K562 (cell line): ENCODE measurements at regions not wholly inside any gene's neighbourhood (a gene's known extent, or its start where the extent isn't known, plus 50 kb on each side); places are given as distances from the start of the nearest gene placed in this dataset.

ENCODE experiments used
- GATA2 ChIP-seq: sonication (generic); formaldehyde crosslinking; IDR thresholded peaks from 2 replicates; pipeline ENCODE4 v1.4.0; 2020; ENCODE audit warnings: mild to moderate bottlenecking, missing genetic modification reagents
- HDGF ChIP-seq: fragments of 450-650 bp; IDR thresholded peaks from 2 replicates; pipeline ENCODE4 v1.6.1; 2016
- JUNB ChIP-seq: fragments of 450-650 bp; formaldehyde crosslinking; conservative IDR thresholded peaks from 2 replicates; pipeline ENCODE4 v1.4.0; 2020; ENCODE audit warnings: mild to moderate bottlenecking
- LEF1 ChIP-seq: fragments of 450-650 bp; IDR thresholded peaks from 2 replicates; pipeline ENCODE4 v1.6.1; 2016; ENCODE audit warnings: mild to moderate bottlenecking
- MEF2D ChIP-seq: conservative IDR thresholded peaks from 2 replicates; pipeline ENCODE4 v1.6.1; 2016; ENCODE audit warnings: low read depth, missing genetic modification characterization, missing compliant biosample characterization
- MEIS2 ChIP-seq: fragments of 450-650 bp; IDR thresholded peaks from 2 replicates; pipeline ENCODE4 v1.6.1; 2014; ENCODE audit warnings: mild to moderate bottlenecking; ENCODE audit not compliant: partially characterized antibody
- PHF21A ChIP-seq: fragments of 450-650 bp; IDR thresholded peaks from 2 replicates; pipeline ENCODE4 v1.6.1; 2017; ENCODE audit warnings: low read depth, borderline replicate concordance
- POLR2AphosphoS5 ChIP-seq: IDR thresholded peaks from 2 replicates; pipeline ENCODE4 v1.6.1; 2011; ENCODE audit warnings: mild to moderate bottlenecking, low read depth, low read length, moderate library complexity; ENCODE audit not compliant: control insufficient read depth, insufficient read depth
- SPI1 ChIP-seq: IDR thresholded peaks from 2 replicates; pipeline ENCODE4 v1.6.1; 2011; ENCODE audit warnings: low read depth, low read length, control low read depth, borderline replicate concordance
- TFAM ChIP-seq: fragments of 250-450 bp; sonication (Bioruptor Pico); conservative IDR thresholded peaks from 2 replicates; pipeline ENCODE4 v1.5.0; 2021; ENCODE audit warnings: mild to moderate bottlenecking, moderate library complexity
- YY1 ChIP-seq, 3 experiments: IDR thresholded peaks; 2 replicates each; pipeline ENCODE4 v1.6.1; 2011; ENCODE audit warnings: low read length in 2 of 3, mild to moderate bottlenecking in 2 of 3, moderate library complexity in 2 of 3, borderline replicate concordance in 1 of 3, control low read depth in 1 of 3, low read depth in 1 of 3; ENCODE audit not compliant: insufficient read depth in 3 of 3, insufficient replicate concordance in 2 of 3, control insufficient read depth in 1 of 3, insufficient read length in 1 of 3; ENCODE audit errors: extremely low read depth in 1 of 3
- ZNF316 ChIP-seq: fragments of 450-650 bp; IDR thresholded peaks from 2 replicates; pipeline ENCODE4 v1.6.1; 2016
- ZNF41 ChIP-seq: fragments of 250-450 bp; sonication (Bioruptor Pico); conservative IDR thresholded peaks from 2 replicates; pipeline ENCODE4 v1.4.0; 2020; ENCODE audit warnings: mild to moderate bottlenecking
- TF ChIP-seq, protein P1 (sequence below): fragments of 450-650 bp; IDR thresholded peaks from 2 replicates; pipeline ENCODE4 v1.6.1; 2016
- TF ChIP-seq, protein P2 (sequence below): fragments of 250-450 bp; sonication (Bioruptor Pico); IDR thresholded peaks from 2 replicates; pipeline ENCODE4 v1.8.0; 2022; ENCODE audit warnings: inconsistent platforms
- TF ChIP-seq, protein P3 (sequence below): fragments of 250-450 bp; sonication (Bioruptor Pico); IDR thresholded peaks from 2 replicates; pipeline ENCODE4 v1.5.0; 2020; ENCODE audit warnings: mild to moderate bottlenecking, borderline replicate concordance
- TF ChIP-seq, protein P4 (sequence below): fragments of 250-450 bp; sonication (Bioruptor Pico); IDR thresholded peaks from 2 replicates; pipeline ENCODE4 v1.5.0; 2021
- TF ChIP-seq, protein P5 (sequence below): sonication (generic); formaldehyde crosslinking; IDR thresholded peaks from 2 replicates; pipeline ENCODE4 v1.8.0; 2022; ENCODE audit warnings: mild to moderate bottlenecking, missing genetic modification reagents, borderline replicate concordance

DNA sequence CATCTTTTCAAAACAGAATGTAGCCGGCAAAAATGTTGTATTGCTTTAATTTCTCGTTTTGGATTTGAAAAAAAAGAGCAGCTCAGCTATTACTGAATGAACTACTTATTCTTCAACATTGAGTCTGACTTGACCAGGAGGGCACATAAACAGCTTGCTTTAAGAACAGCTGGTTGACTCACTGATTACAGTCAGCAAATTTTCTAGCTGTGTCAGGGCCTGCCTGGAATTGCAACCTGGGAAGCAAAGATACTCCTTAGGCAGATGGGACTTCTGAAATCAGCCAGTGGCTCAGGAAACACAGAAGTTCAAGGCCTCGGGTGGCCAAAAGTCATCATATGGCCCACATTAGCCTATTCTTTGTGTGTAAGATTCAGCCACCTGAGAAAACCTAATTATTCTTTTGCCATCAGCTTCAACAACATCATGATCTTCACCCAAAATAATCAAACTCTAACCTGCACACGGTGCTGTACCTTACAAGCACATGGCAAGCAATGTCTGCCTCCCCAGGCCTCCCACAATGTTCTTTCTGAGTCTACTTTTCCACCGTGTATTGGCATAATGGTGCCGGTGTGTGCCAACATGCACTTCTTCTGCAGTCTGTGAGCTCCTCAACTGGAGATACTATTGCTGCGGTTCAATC lies 307.2 kb downstream of the HHIPL2 start (continued):
- TF ChIP-seq, protein P1, sequence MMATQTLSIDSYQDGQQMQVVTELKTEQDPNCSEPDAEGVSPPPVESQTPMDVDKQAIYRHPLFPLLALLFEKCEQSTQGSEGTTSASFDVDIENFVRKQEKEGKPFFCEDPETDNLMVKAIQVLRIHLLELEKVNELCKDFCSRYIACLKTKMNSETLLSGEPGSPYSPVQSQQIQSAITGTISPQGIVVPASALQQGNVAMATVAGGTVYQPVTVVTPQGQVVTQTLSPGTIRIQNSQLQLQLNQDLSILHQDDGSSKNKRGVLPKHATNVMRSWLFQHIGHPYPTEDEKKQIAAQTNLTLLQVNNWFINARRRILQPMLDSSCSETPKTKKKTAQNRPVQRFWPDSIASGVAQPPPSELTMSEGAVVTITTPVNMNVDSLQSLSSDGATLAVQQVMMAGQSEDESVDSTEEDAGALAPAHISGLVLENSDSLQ, result no peak
- peak; percentile 33; the same call in 1 of the 2 replicates for TF ChIP-seq LEF1
- TF ChIP-seq, protein P2, sequence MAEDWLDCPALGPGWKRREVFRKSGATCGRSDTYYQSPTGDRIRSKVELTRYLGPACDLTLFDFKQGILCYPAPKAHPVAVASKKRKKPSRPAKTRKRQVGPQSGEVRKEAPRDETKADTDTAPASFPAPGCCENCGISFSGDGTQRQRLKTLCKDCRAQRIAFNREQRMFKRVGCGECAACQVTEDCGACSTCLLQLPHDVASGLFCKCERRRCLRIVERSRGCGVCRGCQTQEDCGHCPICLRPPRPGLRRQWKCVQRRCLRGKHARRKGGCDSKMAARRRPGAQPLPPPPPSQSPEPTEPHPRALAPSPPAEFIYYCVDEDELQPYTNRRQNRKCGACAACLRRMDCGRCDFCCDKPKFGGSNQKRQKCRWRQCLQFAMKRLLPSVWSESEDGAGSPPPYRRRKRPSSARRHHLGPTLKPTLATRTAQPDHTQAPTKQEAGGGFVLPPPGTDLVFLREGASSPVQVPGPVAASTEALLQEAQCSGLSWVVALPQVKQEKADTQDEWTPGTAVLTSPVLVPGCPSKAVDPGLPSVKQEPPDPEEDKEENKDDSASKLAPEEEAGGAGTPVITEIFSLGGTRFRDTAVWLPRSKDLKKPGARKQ (CRISPR knock-in tag), result no peak
- TF ChIP-seq TFAM, result no peak
- no peak for TF ChIP-seq POLR2AphosphoS5
- TF ChIP-seq, protein P3, sequence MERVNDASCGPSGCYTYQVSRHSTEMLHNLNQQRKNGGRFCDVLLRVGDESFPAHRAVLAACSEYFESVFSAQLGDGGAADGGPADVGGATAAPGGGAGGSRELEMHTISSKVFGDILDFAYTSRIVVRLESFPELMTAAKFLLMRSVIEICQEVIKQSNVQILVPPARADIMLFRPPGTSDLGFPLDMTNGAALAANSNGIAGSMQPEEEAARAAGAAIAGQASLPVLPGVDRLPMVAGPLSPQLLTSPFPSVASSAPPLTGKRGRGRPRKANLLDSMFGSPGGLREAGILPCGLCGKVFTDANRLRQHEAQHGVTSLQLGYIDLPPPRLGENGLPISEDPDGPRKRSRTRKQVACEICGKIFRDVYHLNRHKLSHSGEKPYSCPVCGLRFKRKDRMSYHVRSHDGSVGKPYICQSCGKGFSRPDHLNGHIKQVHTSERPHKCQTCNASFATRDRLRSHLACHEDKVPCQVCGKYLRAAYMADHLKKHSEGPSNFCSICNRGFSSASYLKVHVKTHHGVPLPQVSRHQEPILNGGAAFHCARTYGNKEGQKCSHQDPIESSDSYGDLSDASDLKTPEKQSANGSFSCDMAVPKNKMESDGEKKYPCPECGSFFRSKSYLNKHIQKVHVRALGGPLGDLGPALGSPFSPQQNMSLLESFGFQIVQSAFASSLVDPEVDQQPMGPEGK (CRISPR knock-in tag), result no peak
- TF ChIP-seq, protein P4, sequence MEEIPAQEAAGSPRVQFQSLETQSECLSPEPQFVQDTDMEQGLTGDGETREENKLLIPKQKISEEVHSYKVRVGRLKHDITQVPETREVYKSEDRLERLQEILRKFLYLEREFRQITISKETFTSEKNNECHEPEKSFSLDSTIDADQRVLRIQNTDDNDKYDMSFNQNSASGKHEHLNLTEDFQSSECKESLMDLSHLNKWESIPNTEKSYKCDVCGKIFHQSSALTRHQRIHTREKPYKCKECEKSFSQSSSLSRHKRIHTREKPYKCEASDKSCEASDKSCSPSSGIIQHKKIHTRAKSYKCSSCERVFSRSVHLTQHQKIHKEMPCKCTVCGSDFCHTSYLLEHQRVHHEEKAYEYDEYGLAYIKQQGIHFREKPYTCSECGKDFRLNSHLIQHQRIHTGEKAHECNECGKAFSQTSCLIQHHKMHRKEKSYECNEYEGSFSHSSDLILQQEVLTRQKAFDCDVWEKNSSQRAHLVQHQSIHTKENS, result no peak
- TF ChIP-seq SPI1, result no peak
- no peak; the same call in 1 of the 2 replicates for TF ChIP-seq JUNB
- peak; percentile 95 for TF ChIP-seq ZNF316
- no peak for TF ChIP-seq GATA2
- no peak for TF ChIP-seq ZNF41 (CRISPR knock-in tag)
- TF ChIP-seq YY1 (IDR thresholded peaks at IDR 0.05; ENCODE audit: borderline replicate concordance in 1 of 3, control insufficient read depth in 1 of 3, extremely low read depth in 1 of 3, insufficient read depth in 3 of 3, insufficient read length in 1 of 3, insufficient replicate concordance in 2 of 3, low read depth in 1 of 3, low read length in 2 of 3), result no peak
- TF ChIP-seq PHF21A, result no peak
- TF ChIP-seq, protein P5, sequence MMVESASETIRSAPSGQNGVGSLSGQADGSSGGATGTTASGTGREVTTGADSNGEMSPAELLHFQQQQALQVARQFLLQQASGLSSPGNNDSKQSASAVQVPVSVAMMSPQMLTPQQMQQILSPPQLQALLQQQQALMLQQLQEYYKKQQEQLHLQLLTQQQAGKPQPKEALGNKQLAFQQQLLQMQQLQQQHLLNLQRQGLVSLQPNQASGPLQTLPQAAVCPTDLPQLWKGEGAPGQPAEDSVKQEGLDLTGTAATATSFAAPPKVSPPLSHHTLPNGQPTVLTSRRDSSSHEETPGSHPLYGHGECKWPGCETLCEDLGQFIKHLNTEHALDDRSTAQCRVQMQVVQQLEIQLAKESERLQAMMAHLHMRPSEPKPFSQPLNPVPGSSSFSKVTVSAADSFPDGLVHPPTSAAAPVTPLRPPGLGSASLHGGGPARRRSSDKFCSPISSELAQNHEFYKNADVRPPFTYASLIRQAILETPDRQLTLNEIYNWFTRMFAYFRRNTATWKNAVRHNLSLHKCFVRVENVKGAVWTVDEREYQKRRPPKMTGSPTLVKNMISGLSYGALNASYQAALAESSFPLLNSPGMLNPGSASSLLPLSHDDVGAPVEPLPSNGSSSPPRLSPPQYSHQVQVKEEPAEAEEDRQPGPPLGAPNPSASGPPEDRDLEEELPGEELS (CRISPR knock-in tag), result no peak
- no peak for TF ChIP-seq MEIS2
- TF ChIP-seq HDGF, result no peak
- TF ChIP-seq MEF2D (tag), result no peak
